ENCODE measurements at regions not wholly inside any gene's neighbourhood (a gene's known extent, or its start where the extent isn't known, plus 50 kb on each side); places are given as distances from the start of the nearest gene placed in this dataset.

DNA sequence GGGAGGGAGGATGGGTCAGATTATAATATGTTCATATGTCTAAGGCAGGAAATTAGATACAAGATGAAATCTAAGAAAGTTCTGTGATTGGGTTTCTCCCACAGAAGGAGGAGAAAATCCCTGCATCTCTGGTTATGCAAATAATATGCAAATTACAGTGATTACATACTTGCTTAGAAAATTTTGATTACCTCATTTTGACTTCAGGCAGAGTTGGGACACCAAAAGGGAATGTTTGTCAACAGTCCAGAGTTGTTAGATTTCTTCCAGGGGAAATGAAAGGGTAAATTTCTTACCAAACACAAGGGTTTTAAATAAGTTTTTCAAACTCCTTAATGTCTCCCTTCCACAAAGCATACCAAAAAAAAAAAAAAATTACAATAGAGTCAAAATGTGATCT, 101.4 kb upstream of the STEAP1B start:
- H3K4me3 ChIP-seq (ENCODE audit: low read length in 2 of 2), result no peak overlapping the region
- no peak overlapping the region for H3K27ac ChIP-seq (ENCODE audit: low read depth in 1 of 2, low read length in 1 of 2)
- DNase-seq (ENCODE audit: low read depth in 6 of 9, low spot score in 9 of 9), result no peak
- no peaks in the 10 kb centered on the region for H3K9me3 ChIP-seq (ENCODE audit: control insufficient read depth in 2 of 2, insufficient read depth in 1 of 2, low read length in 1 of 2)
- H3K27me3 ChIP-seq (ENCODE audit: control insufficient read depth in 2 of 2, insufficient read depth in 1 of 2, low read length in 1 of 2), result no peaks in the 10 kb centered on the region
- no peaks in the 10 kb centered on the region for H3K4me1 ChIP-seq (ENCODE audit: control insufficient read depth in 2 of 2, insufficient read depth in 2 of 2, low read length in 2 of 2)
- H3K36me3 ChIP-seq (ENCODE audit: control insufficient read depth in 2 of 2, insufficient read depth in 2 of 2, low read length in 1 of 2), result no peaks in the 10 kb centered on the region

DNA sequence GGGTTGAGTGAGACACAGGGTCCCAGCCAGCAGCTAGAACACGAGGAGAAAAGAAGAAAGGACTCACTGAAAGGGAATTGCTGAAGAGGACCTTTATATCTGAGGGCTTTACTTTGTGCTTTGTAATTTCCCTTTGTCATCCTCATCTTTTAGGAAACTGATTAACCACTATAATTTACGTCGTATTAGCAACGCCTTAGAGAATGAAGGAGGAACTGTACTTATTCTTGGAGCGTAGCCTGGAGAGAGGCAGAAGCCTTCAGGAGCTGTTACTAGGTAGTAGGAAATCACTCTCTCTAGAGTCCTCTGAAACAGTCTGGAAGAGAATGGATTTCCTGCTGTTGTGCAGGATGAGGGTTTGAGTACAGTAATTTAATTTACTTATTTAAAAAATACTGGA, 101.0 kb upstream of the STEAP1B start:
- Histone ChIP-seq H3K36me3 (ENCODE audit: control insufficient read depth in 2 of 2, insufficient read depth in 2 of 2, low read length in 1 of 2) (no peaks in the 10 kb centered on the region), H3K4me1 (ENCODE audit: control insufficient read depth in 2 of 2, insufficient read depth in 2 of 2, low read length in 2 of 2) (no peaks in the 10 kb centered on the region), H3K27me3 (ENCODE audit: control insufficient read depth in 2 of 2, insufficient read depth in 1 of 2, low read length in 1 of 2) (no peaks in the 10 kb centered on the region), H3K27ac (ENCODE audit: low read depth in 1 of 2, low read length in 1 of 2) (no peak overlapping the region), H3K4me3 (ENCODE audit: low read length in 2 of 2) (no peak overlapping the region), H3K9me3 (ENCODE audit: control insufficient read depth in 2 of 2, insufficient read depth in 1 of 2, low read length in 1 of 2) (no peaks in the 10 kb centered on the region)
- no peak for DNase-seq (ENCODE audit: low read depth in 6 of 9, low spot score in 9 of 9)
- 61% methylated on average over 5 of the region's 5 CpGs for WGBS

DNA sequence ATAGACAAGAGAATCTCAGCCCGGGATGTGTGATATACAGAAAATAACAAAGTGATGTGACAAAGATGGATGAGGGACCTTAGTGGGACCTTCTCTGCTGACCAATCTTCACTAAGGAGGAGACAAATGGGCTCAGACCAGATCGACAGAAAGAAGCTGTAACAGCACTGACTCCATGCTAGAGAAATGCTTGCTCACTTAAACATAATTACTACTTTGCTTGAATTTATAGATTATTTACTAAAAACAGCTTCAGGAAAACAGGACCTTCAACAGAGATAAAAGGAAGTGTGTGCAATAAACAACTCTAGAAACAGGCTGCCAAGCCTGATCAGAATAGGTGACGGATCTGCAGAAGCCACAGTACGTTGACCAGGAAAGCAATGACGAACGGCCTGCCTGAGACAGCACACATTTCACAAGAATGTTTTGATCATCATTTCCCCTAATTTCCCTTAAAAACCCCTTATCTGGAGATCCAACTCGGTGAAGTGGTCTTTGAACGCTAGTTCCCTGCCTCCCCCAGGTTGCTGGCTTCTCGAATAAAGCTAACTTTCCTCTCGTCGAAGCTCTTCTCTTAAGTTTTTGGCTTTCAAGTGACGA, 98.4 kb upstream of the STEAP1B start:
- no peaks in the 10 kb centered on the region for H3K4me1 ChIP-seq (ENCODE audit: control insufficient read depth in 2 of 2, insufficient read depth in 2 of 2, low read length in 2 of 2)
- WGBS, result 82% methylated on average over 12 of the region's 12 CpGs

DNA sequence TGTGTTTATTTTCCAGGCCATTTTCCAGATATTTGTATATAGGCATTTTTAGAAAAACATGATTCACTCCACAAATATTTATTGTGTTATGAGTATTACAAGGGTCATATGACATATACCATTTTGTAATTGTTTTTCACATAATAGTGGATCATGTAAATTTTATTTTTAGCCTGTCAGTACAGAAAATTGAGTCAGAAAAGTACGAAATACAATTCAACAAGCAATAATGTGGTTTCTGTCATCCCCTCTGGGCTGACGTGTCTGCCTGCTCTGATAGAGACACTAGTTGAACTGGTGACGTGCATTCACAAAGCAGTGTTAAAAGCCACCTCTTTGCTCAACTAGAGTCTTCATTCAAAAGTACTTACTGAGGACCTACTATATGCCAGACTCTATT, 97.9 kb upstream of the STEAP1B start:
- Histone ChIP-seq H3K4me1 (ENCODE audit: control insufficient read depth in 2 of 2, insufficient read depth in 2 of 2, low read length in 2 of 2) (no peaks in the 10 kb centered on the region), H3K27me3 (ENCODE audit: control insufficient read depth in 2 of 2, insufficient read depth in 1 of 2, low read length in 1 of 2) (no peaks in the 10 kb centered on the region), H3K36me3 (ENCODE audit: control insufficient read depth in 2 of 2, insufficient read depth in 2 of 2, low read length in 1 of 2) (no peaks in the 10 kb centered on the region), H3K9me3 (ENCODE audit: control insufficient read depth in 2 of 2, insufficient read depth in 1 of 2, low read length in 1 of 2) (no peaks in the 10 kb centered on the region), H3K27ac (ENCODE audit: low read depth in 1 of 2, low read length in 1 of 2) (no peak overlapping the region), H3K4me3 (ENCODE audit: low read length in 2 of 2) (no peak overlapping the region)
- WGBS, result 92% methylated on average over 3 of the region's 3 CpGs
- no peak for DNase-seq (ENCODE audit: low read depth in 6 of 9, low spot score in 9 of 9)

More for the DNA sequence above, 98.4 kb upstream of the STEAP1B start:
- Histone ChIP-seq H3K27ac (ENCODE audit: low read depth in 1 of 2, low read length in 1 of 2) (no peak overlapping the region), H3K36me3 (ENCODE audit: control insufficient read depth in 2 of 2, insufficient read depth in 2 of 2, low read length in 1 of 2) (no peaks in the 10 kb centered on the region), H3K27me3 (ENCODE audit: control insufficient read depth in 2 of 2, insufficient read depth in 1 of 2, low read length in 1 of 2) (no peaks in the 10 kb centered on the region), H3K9me3 (ENCODE audit: control insufficient read depth in 2 of 2, insufficient read depth in 1 of 2, low read length in 1 of 2) (no peaks in the 10 kb centered on the region), H3K4me3 (ENCODE audit: low read length in 2 of 2) (no peak overlapping the region)
- no peak for DNase-seq (ENCODE audit: low read depth in 6 of 9, low spot score in 9 of 9)

DNA sequence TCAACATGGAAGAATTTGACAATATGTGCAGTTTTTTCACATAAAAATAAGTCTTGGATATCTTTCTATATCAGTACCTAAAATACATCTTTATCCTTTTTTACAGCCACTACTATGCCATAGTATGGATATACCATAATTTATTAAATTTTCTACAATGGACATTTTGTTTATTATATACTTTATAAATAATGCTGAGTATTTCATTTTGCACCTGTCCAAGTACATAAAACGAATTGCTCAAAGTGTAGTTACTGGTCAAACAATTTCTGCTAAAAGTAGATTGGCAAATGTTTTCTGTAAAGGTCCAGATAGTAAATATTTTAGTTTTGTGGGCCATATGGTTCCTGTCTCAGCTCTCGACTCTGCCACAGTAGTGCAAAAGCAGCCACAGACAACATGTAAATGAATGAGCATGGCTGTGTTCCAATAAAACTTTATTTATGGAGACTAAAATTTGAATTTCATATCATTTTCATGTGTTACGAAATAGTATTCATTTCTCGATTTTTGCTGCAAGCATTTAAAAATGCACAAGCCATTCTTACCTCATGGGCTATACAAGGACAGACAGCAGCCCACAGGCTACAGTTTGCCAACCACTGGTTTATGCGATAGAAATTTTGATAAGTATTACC, 96.9 kb upstream of the STEAP1B start:
- WGBS, result 97% methylated on average over 5 of the region's 5 CpGs
- DNase-seq (ENCODE audit: low read depth in 6 of 9, low spot score in 9 of 9), result no peak
- Histone ChIP-seq H3K9me3 (ENCODE audit: control insufficient read depth in 2 of 2, insufficient read depth in 1 of 2, low read length in 1 of 2) (no peaks in the 10 kb centered on the region), H3K4me1 (ENCODE audit: control insufficient read depth in 2 of 2, insufficient read depth in 2 of 2, low read length in 2 of 2) (no peaks in the 10 kb centered on the region), H3K27me3 (ENCODE audit: control insufficient read depth in 2 of 2, insufficient read depth in 1 of 2, low read length in 1 of 2) (no peaks in the 10 kb centered on the region), H3K4me3 (ENCODE audit: low read length in 2 of 2) (no peak overlapping the region), H3K36me3 (ENCODE audit: control insufficient read depth in 2 of 2, insufficient read depth in 2 of 2, low read length in 1 of 2) (no peaks in the 10 kb centered on the region), H3K27ac (ENCODE audit: low read depth in 1 of 2, low read length in 1 of 2) (no peak overlapping the region)

DNA sequence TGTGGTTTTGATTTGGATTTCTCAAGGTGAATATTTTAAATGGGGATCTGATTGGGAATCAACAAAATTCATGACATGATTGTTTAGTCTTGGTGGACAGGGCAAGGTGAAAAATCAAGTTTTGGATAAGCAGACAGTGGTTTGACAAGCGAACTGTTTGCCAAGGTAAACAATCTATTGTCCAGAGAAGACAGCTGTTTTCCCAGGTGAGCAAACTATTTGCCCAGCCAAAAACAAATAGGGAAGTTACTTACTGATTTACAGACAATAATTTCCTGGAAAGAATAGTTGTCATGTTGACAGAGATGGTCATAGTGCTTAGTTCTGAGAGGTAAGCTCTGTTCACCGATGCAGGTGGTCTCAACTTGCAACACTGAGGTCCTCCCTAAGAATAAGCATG, 94.0 kb upstream of the STEAP1B start:
- WGBS, result 94% methylated on average over 2 of the region's 2 CpGs
- Histone ChIP-seq H3K27me3 (ENCODE audit: control insufficient read depth in 2 of 2, insufficient read depth in 1 of 2, low read length in 1 of 2) (peaks cover 0 to 3% of the 10 kb centered on the region in 2 donors), H3K4me3 (ENCODE audit: low read length in 2 of 2) (no peak overlapping the region), H3K9me3 (ENCODE audit: control insufficient read depth in 2 of 2, insufficient read depth in 1 of 2, low read length in 1 of 2) (no peaks in the 10 kb centered on the region), H3K4me1 (ENCODE audit: control insufficient read depth in 2 of 2, insufficient read depth in 2 of 2, low read length in 2 of 2) (no peaks in the 10 kb centered on the region), H3K27ac (ENCODE audit: low read depth in 1 of 2, low read length in 1 of 2) (no peak overlapping the region), H3K36me3 (ENCODE audit: control insufficient read depth in 2 of 2, insufficient read depth in 2 of 2, low read length in 1 of 2) (no peaks in the 10 kb centered on the region)
- DNase-seq (ENCODE audit: low read depth in 6 of 9, low spot score in 9 of 9), result no peak

DNA sequence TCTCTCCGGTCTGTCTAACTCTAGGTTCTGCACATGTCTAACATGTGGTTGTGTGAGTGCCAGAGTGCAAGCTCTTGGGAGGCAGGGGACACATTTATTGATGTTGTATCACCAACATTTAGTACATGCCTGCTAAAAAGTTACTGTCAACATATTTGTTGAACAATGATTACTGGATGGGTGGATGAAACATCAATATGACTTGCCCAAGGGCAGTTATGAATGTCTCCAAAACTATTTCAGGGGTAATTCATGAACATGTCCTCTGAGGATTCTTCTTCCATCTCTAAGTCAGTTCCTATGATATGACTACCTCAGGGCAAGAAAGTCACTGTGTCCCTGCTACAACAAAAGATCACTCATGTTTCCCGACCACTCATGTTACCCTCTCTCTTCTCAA, 91.3 kb upstream of the STEAP1B start:
- Histone ChIP-seq H3K9me3 (ENCODE audit: control insufficient read depth in 2 of 2, insufficient read depth in 1 of 2, low read length in 1 of 2) (no peaks in the 10 kb centered on the region), H3K27me3 (ENCODE audit: control insufficient read depth in 2 of 2, insufficient read depth in 1 of 2, low read length in 1 of 2) (peaks cover 0 to 3% of the 10 kb centered on the region in 2 donors), H3K27ac (ENCODE audit: low read depth in 1 of 2, low read length in 1 of 2) (no peak overlapping the region), H3K4me3 (ENCODE audit: low read length in 2 of 2) (no peak overlapping the region), H3K4me1 (ENCODE audit: control insufficient read depth in 2 of 2, insufficient read depth in 2 of 2, low read length in 2 of 2) (no peaks in the 10 kb centered on the region), H3K36me3 (ENCODE audit: control insufficient read depth in 2 of 2, insufficient read depth in 2 of 2, low read length in 1 of 2) (no peaks in the 10 kb centered on the region)
- 96% methylated on average over 2 of the region's 2 CpGs for WGBS
- no peak for DNase-seq (ENCODE audit: low read depth in 6 of 9, low spot score in 9 of 9)

DNA sequence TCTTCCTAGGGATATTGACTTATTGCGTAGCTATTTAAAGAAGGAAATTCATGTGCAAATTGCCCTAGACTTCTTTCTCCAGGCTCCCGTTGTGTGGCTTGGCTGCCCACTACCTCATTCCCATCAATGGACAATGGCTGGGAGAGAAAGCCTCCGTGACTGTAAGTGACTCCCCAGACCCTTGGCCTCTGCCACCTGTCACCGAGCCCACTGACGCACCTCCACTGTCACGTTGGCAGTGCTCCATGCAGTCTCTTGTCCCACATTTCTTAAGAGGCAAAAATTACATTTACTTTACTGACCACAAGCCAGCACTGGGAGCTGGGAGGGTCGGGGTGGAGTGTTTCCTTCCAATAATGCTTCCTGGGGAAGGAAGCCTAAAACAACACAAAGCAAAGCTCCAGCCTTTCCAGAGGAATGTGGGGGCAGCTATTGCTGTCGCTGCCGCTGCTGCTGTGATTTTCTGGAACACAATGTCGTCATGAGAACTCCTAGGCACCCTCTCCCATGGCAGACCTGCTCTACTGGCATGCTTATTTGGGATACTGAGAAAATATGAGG, 89.7 kb upstream of the STEAP1B start:
- no peaks in the 10 kb centered on the region for H3K36me3 ChIP-seq (ENCODE audit: control insufficient read depth in 2 of 2, insufficient read depth in 2 of 2, low read length in 1 of 2)
- H3K4me1 ChIP-seq (ENCODE audit: control insufficient read depth in 2 of 2, insufficient read depth in 2 of 2, low read length in 2 of 2), result no peaks in the 10 kb centered on the region
- WGBS, result 79% methylated on average over 10 of the region's 10 CpGs
- H3K27ac ChIP-seq (ENCODE audit: low read depth in 1 of 2, low read length in 1 of 2), result no peak overlapping the region
- no peaks in the 10 kb centered on the region for H3K9me3 ChIP-seq (ENCODE audit: control insufficient read depth in 2 of 2, insufficient read depth in 1 of 2, low read length in 1 of 2)
- no peak overlapping the region for H3K4me3 ChIP-seq (ENCODE audit: low read length in 2 of 2)
- H3K27me3 ChIP-seq (ENCODE audit: control insufficient read depth in 2 of 2, insufficient read depth in 1 of 2, low read length in 1 of 2), result peaks cover 0 to 3% of the 10 kb centered on the region in 2 donors
- DNase-seq (ENCODE audit: low read depth in 6 of 9, low spot score in 9 of 9), result no peak

DNA sequence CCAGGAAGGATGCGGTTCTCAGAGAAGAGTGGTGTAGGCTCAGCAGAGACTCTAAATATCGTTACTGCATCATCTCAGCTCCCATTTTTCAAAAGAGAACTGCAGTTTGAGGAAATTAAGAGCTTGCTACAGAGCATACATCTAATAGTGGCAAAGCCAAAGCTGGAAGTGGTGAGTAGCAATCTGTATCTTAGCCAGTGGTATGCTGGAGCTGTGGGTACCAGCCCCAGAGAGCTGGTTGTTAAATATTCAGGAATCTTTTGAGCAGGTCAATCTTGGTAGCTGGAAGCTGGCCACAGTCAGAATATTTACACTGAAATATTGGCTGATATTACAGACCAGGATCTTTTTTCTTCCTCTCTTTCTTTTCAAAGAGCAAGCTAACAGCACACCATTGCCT, 88.4 kb upstream of the STEAP1B start:
- no peaks in the 10 kb centered on the region for H3K9me3 ChIP-seq (ENCODE audit: control insufficient read depth in 2 of 2, insufficient read depth in 1 of 2, low read length in 1 of 2)
- peaks cover 0 to 3% of the 10 kb centered on the region in 2 donors for H3K27me3 ChIP-seq (ENCODE audit: control insufficient read depth in 2 of 2, insufficient read depth in 1 of 2, low read length in 1 of 2)
- H3K4me3 ChIP-seq (ENCODE audit: low read length in 2 of 2), result no peak overlapping the region
- 65% methylated on average over 2 of the region's 2 CpGs for WGBS
- no peak for DNase-seq (ENCODE audit: low read depth in 6 of 9, low spot score in 9 of 9)
- no peaks in the 10 kb centered on the region for H3K4me1 ChIP-seq (ENCODE audit: control insufficient read depth in 2 of 2, insufficient read depth in 2 of 2, low read length in 2 of 2)
- no peak overlapping the region for H3K27ac ChIP-seq (ENCODE audit: low read depth in 1 of 2, low read length in 1 of 2)
- no peaks in the 10 kb centered on the region for H3K36me3 ChIP-seq (ENCODE audit: control insufficient read depth in 2 of 2, insufficient read depth in 2 of 2, low read length in 1 of 2)
